Muscle of back (tissue), 3 donors: ENCODE measurements at regions not wholly inside any gene's neighbourhood (a gene's known extent, or its start where the extent isn't known, plus 50 kb on each side); places are given as distances from the start of the nearest gene placed in this dataset.

Experiments used
- DNase-seq, 3 donors: peaks; one replicate each; pipeline versions ENCODE4 v3.0.0 to v3.0.0-alpha.2; 2013

DNA sequence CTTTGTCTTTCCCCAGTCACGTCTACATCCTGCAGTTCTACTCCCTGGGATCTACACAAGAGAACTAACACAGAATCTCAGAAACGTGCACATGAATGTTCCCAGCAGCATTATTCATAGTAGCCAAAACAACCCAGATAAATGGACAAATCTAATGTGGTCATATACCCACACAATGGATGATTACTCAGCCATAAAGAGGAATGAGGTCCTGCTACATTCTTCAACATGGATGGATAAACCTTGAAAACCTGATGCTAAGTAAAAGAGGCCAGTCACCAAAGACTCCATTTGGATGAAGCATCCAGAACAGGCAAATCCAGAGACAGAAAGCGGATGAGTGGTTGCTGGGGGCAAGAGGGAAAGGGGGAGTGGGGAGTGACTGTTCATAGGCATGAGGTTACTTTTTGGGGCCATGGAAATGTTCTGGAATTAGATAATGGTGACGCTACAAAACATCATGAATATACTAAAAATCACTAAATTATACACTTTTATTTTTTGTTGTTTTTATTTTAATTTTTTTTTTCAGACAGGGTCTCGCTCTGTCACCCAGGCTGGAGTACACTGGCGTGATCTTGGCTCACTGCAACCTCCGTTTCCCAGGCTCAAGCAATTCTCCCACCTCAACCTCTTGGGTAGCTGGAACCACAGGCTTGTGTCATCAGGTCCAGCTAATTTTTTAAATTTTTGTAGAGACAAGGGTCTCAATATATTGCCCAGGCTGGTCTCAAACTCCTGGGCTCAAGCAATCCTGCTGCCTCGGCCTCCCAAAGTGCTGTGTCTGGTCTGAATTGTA, 50.8 kb upstream of the DSN1 start:
- no peak for DNase-seq

DNA sequence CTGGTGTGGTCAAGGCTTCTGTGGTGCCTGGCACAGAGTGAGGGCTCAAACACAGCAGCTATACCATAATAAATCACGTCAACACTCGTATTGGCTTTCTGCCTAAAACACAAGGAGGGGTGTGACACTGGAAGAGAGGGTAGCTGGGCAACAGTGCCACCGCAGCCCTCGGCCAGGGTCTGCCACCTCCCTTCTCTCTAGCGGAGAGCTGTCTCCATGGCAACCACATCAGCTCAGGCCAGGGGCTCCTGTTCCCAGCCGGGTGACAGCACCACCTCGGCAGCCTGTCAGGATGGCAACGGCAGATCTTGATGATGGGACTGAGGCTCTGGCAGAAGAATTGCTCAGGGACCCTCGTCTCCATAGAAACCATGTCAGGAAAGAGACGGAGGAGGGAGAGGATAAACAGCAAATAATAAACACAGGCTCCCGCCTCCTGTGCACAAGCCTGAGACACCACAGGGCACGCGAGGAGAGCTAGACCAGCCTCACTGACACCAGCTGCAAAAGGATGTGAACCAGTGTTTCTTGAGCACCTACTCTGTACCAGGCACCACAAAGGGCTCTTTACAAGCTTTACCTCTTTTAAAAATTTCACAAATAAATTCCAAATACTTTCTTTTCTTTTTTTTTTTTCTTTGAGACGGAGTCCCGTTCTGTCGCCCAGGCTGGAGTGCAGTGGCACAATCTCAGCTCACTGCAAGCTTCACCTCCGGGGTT, 50.4 kb upstream of the TLDC2 start:
- DNase-seq = peak in 2 of 3 donors; percentile 17 to 31
